Neural progenitor cell (in vitro differentiated cells): ENCODE measurements at regions not wholly inside any gene's neighbourhood (a gene's known extent, or its start where the extent isn't known, plus 50 kb on each side); places are given as distances from the start of the nearest gene placed in this dataset.

ENCODE experiments used
- DNase-seq: peaks from one replicate; pipeline ENCODE4 v3.0.0-alpha.2; 2016; ENCODE audit warnings: low spot score
- H2AFZ ChIP-seq: fragments of 200-600 bp; sonication (generic); replicated peaks from 2 replicates; pipeline ENCODE4 v1.6.1; 2016; ENCODE audit warnings: antibody characterized with exemption
- H3F3A ChIP-seq: fragments of 200-600 bp; sonication (generic); 2 replicates; pipeline ENCODE4 v1.6.1; 2016; ENCODE audit warnings: antibody characterized with exemption, low read depth
- H3K27ac ChIP-seq: fragments of 200-600 bp; sonication (generic); 2 replicates; pipeline ENCODE4 v1.5.1; 2016; ENCODE audit warnings: mild to moderate bottlenecking
- H3K27me3 ChIP-seq: fragments of 200-600 bp; sonication (generic); 2 replicates; pipeline ENCODE4 v1.6.1; 2016; ENCODE audit warnings: mild to moderate bottlenecking, moderate library complexity
- H3K36me3 ChIP-seq: fragments of 200-600 bp; sonication (generic); 2 replicates; pipeline ENCODE4 v1.5.1; 2016
- H3K4me1 ChIP-seq: fragments of 200-600 bp; sonication (generic); 2 replicates; pipeline ENCODE4 v1.6.1; 2016; ENCODE audit warnings: mixed run types
- H3K4me2 ChIP-seq: fragments of 200-600 bp; sonication (generic); 2 replicates; pipeline ENCODE4 v1.6.1; 2016
- H3K4me3 ChIP-seq: fragments of 200-600 bp; sonication (generic); 2 replicates; pipeline ENCODE4 v1.5.1; 2016
- H3K79me2 ChIP-seq: fragments of 200-600 bp; sonication (generic); 2 replicates; pipeline ENCODE4 v1.6.1; 2016; ENCODE audit warnings: low read depth
- H3K9ac ChIP-seq: fragments of 200-600 bp; sonication (generic); 2 replicates; pipeline ENCODE4 v1.6.1; 2016
- H3K9me3 ChIP-seq: fragments of 200-600 bp; sonication (generic); 2 replicates; pipeline ENCODE4 v1.5.1; 2016; ENCODE audit warnings: low read depth
- H4K20me1 ChIP-seq: fragments of 200-600 bp; sonication (generic); 2 replicates; pipeline ENCODE4 v1.6.1; 2016; ENCODE audit warnings: low read depth
- H3K27ac Mint-ChIP-seq: 3 replicates; pipeline ENCODE4 v1.8.0; 2021; ENCODE audit warnings: mixed read lengths
- H3K27me3 Mint-ChIP-seq: 2 replicates; pipeline ENCODE4 v1.8.0; 2022; ENCODE audit warnings: low read depth, mild to moderate bottlenecking, inconsistent platforms, moderate library complexity, mixed read lengths; ENCODE audit not compliant: insufficient read depth
- H3K36me3 Mint-ChIP-seq: 3 replicates; pipeline ENCODE4 v1.8.0; 2021; ENCODE audit warnings: mixed read lengths
- H3K4me1 Mint-ChIP-seq: 3 replicates; pipeline ENCODE4 v1.8.0; 2021; ENCODE audit warnings: mixed read lengths
- H3K4me3 Mint-ChIP-seq: 3 replicates; pipeline ENCODE4 v1.8.0; 2021; ENCODE audit warnings: mild to moderate bottlenecking, moderate library complexity, mixed read lengths
- H3K9me3 Mint-ChIP-seq: 3 replicates; pipeline ENCODE4 v1.8.0; 2020; ENCODE audit warnings: mixed read lengths
- CTCF ChIP-seq: fragments of 200-600 bp; sonication (generic); IDR thresholded peaks from 2 replicates; pipeline ENCODE4 v1.5.1; 2017; ENCODE audit warnings: antibody characterized with exemption, mild to moderate bottlenecking
- EZH2 ChIP-seq: fragments of 200-600 bp; sonication (generic); IDR thresholded peaks from 2 replicates; pipeline ENCODE4 v1.6.1; 2017; ENCODE audit warnings: antibody characterized with exemption, mild to moderate bottlenecking, moderate library complexity
- EZH2phosphoT487 ChIP-seq: fragments of 200-600 bp; sonication (generic); IDR thresholded peaks from 2 replicates; pipeline ENCODE4 v1.6.1; 2017; ENCODE audit warnings: antibody characterized with exemption

DNA sequence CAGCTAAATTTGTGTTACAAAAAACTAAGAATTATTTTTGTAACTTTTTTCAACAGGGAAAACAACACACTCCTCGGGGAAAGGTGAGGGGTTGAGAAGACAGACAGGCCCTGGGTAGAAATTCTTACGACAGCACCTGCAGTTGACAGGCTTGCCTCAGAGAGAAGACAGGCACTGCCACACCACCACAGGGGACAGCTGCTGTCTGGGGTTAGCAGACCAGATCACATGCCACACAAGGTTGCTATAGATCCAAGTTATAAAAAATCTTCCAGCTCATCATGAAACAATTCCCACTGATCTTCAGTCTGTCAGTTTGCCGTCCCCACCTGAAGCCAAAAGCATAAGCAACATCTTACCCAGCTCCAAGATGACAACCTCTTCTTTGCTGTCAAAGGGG is 143.2 kb upstream of the ZCCHC13 start:
- H3K27ac ChIP-seq: no peak overlapping the region
- no peaks in the 10 kb centered on the region for H3F3A ChIP-seq
- H3K9me3 Mint-ChIP-seq: peaks cover 11% of the 10 kb centered on the region
- H3K4me3 Mint-ChIP-seq: no peak overlapping the region
- TF ChIP-seq EZH2phosphoT487: no peak
- TF ChIP-seq CTCF: no peak
- no peak for TF ChIP-seq EZH2
- H3K27me3 Mint-ChIP-seq: no peaks in the 10 kb centered on the region
- no peaks in the 10 kb centered on the region for H3K4me1 Mint-ChIP-seq
- H3K36me3 Mint-ChIP-seq: peaks cover 3% of the 10 kb centered on the region
- H3K9me3 ChIP-seq: peaks cover 3% of the 10 kb centered on the region
- no peak overlapping the region for H3K9ac ChIP-seq
- no peaks in the 10 kb centered on the region for H3K79me2 ChIP-seq
- H4K20me1 ChIP-seq: no peaks in the 10 kb centered on the region
- H3K4me3 ChIP-seq: no peak overlapping the region
- H3K36me3 ChIP-seq: no peaks in the 10 kb centered on the region
- H3K27me3 ChIP-seq: no peaks in the 10 kb centered on the region
- H3K4me1 ChIP-seq: no peaks in the 10 kb centered on the region
- no peak overlapping the region for H3K27ac Mint-ChIP-seq
- no peak overlapping the region for H2AFZ ChIP-seq
- no peak for DNase-seq
- H3K4me2 ChIP-seq: no peak overlapping the region

DNA sequence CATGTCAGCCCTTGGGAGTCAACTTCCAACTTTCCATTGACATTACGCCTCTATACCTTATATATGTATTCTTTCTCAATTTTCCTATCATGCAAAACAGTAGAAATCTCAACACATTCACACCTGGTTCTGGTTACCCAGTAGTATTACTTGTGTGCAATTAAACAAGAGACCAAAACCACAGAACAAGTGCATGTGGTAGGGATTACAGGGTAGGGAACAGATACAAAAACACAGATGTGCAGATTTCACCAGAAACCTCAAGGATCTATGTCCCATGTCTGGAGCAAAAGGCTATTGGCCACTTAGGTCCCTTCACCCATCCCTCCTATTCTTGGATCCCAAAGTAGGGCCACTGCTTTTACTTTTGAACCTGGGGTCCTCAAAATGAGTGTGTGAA is 143.6 kb upstream of the ZCCHC13 start:
- Mint-ChIP-seq H3K27ac (no peak overlapping the region), H3K27me3 (no peaks in the 10 kb centered on the region), H3K4me3 (no peak overlapping the region), H3K4me1 (no peaks in the 10 kb centered on the region), H3K36me3 (peaks cover 3% of the 10 kb centered on the region), H3K9me3 (peaks cover 9% of the 10 kb centered on the region)
- TF ChIP-seq CTCF: no peak
- TF ChIP-seq EZH2: no peak
- TF ChIP-seq EZH2phosphoT487: no peak
- no peak overlapping the region for H3K27ac ChIP-seq
- H3K27me3 ChIP-seq: no peaks in the 10 kb centered on the region
- H4K20me1 ChIP-seq: no peaks in the 10 kb centered on the region
- H3F3A ChIP-seq: no peaks in the 10 kb centered on the region
- no peak for DNase-seq
- H3K4me2 ChIP-seq: no peak overlapping the region
- H3K9ac ChIP-seq: no peak overlapping the region
- H3K79me2 ChIP-seq: no peaks in the 10 kb centered on the region
- H3K36me3 ChIP-seq: no peaks in the 10 kb centered on the region
- no peaks in the 10 kb centered on the region for H3K4me1 ChIP-seq
- peaks cover 3% of the 10 kb centered on the region for H3K9me3 ChIP-seq
- no peak overlapping the region for H3K4me3 ChIP-seq
- no peak overlapping the region for H2AFZ ChIP-seq

DNA sequence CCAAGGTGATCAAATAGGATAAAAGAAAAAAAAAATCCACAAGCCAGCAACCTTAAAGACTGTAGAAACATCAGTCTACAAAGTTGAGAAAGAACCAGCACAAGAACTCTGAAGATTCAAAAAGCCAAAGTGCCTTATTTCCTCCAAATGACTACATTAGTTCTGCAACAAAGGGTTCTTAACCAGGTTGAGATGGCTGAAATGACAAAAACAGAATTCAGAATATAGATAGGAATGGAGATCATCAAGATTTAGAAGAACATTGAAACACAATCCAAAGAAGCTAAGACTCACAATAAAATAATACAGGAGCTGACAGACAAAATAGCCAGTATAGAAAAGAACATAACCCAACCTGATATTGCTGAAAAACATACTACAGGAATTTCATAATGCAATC is 156.5 kb upstream of the ZCCHC13 start:
- Mint-ChIP-seq H3K9me3 (peaks cover 39% of the 10 kb centered on the region), H3K4me3 (no peak overlapping the region), H3K36me3 (no peaks in the 10 kb centered on the region), H3K27me3 (no peaks in the 10 kb centered on the region), H3K4me1 (no peaks in the 10 kb centered on the region), H3K27ac (no peak overlapping the region)
- no peak overlapping the region for H3K4me2 ChIP-seq
- H3K9me3 ChIP-seq: peaks cover 3% of the 10 kb centered on the region
- no peaks in the 10 kb centered on the region for H3K27me3 ChIP-seq
- no peaks in the 10 kb centered on the region for H3K4me1 ChIP-seq
- H2AFZ ChIP-seq: no peak overlapping the region
- no peak for DNase-seq
- H3K27ac ChIP-seq: no peak overlapping the region
- no peak overlapping the region for H3K9ac ChIP-seq
- no peaks in the 10 kb centered on the region for H3F3A ChIP-seq
- H3K4me3 ChIP-seq: no peak overlapping the region
- TF ChIP-seq CTCF (no peak), EZH2 (no peak), EZH2phosphoT487 (no peak)
- no peaks in the 10 kb centered on the region for H3K36me3 ChIP-seq
- H4K20me1 ChIP-seq: no peaks in the 10 kb centered on the region
- H3K79me2 ChIP-seq: no peaks in the 10 kb centered on the region

DNA sequence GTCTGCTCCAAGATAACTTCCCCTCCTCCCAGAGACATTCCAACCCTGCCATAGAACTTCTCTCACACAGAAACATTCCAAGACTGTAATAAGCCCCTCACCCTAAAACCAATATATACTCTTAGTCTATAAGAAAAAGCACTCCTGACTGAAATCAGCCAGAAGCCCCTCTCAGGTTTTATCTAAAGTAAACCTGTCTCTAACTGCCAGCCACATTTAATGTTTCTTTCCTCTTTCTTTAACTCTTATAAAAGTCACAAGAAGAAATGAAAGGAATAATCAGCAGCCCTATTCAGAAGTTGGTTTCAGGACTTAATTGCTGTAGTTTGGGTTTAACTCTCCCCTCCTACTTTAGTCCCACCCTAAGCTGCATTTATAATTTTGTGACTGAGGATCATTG is 165.0 kb upstream of the ZCCHC13 start:
- Histone ChIP-seq H2AFZ (no peak overlapping the region), H3K27me3 (no peaks in the 10 kb centered on the region), H3K79me2 (no peaks in the 10 kb centered on the region), H3K27ac (no peak overlapping the region), H3F3A (no peaks in the 10 kb centered on the region), H3K9ac (no peak overlapping the region), H4K20me1 (no peaks in the 10 kb centered on the region), H3K36me3 (no peaks in the 10 kb centered on the region), H3K4me2 (no peak overlapping the region), H3K4me3 (no peak overlapping the region), H3K9me3 (peaks cover 7% of the 10 kb centered on the region), H3K4me1 (no peaks in the 10 kb centered on the region)
- no peak overlapping the region for H3K4me3 Mint-ChIP-seq
- peaks cover 11% of the 10 kb centered on the region for H3K36me3 Mint-ChIP-seq
- DNase-seq: no peak
- peaks cover 37% of the 10 kb centered on the region for H3K9me3 Mint-ChIP-seq
- TF ChIP-seq CTCF (no peak), EZH2phosphoT487 (no peak), EZH2 (no peak)
- no peaks in the 10 kb centered on the region for H3K27me3 Mint-ChIP-seq
- no peak overlapping the region for H3K27ac Mint-ChIP-seq
- H3K4me1 Mint-ChIP-seq: no peaks in the 10 kb centered on the region
